Panc1 (cell line): ENCODE measurements at regions not wholly inside any gene's neighbourhood (a gene's known extent, or its start where the extent isn't known, plus 50 kb on each side); places are given as distances from the start of the nearest gene placed in this dataset.

Experiments
- ATAC-seq: fragments of 200-7000 bp; cut with Tn5 transposase; 2 replicates; pipeline ENCODE4 v1.9.1; 2020; ENCODE audit warnings: mild to moderate bottlenecking, moderate library complexity
- BruUV-seq: library from RNA; stranded (reverse); fragments of 400-500 nt; replicated peaks from 2 replicates; lab custom pipeline; 2021; lab: Mats Ljungman, UMichigan
- CTCF ChIA-PET: fragments of 300-600 bp; sonication (Branson Sonifier 250); formaldehyde crosslinking; loops from one replicate; lab custom pipeline; 2022; ENCODE audit warnings: antibody characterized with exemption; lab: Charles Lee
- POLR2A ChIA-PET: fragments of 300-600 bp; sonication (Branson Sonifier 250); formaldehyde crosslinking; loops from one replicate; lab custom pipeline; 2022; ENCODE audit warnings: antibody characterized with exemption; lab: Charles Lee
- DNase-seq: peaks from one replicate; pipeline ENCODE4 v3.0.0-alpha.2; 2010; ENCODE audit warnings: low read depth, low spot score
- H3K27ac ChIP-seq: 2 replicates; pipeline ENCODE4 v1.5.1; 2011; ENCODE audit warnings: mild to moderate bottlenecking, low read length, inconsistent platforms
- H3K27me3 ChIP-seq: fragments of 200-500 bp; sonication (Bioruptor generic); 2 replicates; pipeline ENCODE4 v1.6.0; 2014; ENCODE audit warnings: low read length, inconsistent platforms; ENCODE audit not compliant: control insufficient read depth, insufficient read depth
- H3K36me3 ChIP-seq: fragments of 200-500 bp; sonication (Bioruptor generic); 2 replicates; pipeline ENCODE4 v1.5.1; 2014; ENCODE audit warnings: inconsistent platforms, mild to moderate bottlenecking, low read length, moderate library complexity; ENCODE audit not compliant: control insufficient read depth, insufficient read depth
- H3K4me1 ChIP-seq: 2 replicates; pipeline ENCODE4 v1.5.1; 2011; ENCODE audit warnings: inconsistent platforms, mild to moderate bottlenecking, low read length, moderate library complexity; ENCODE audit not compliant: control insufficient read depth, insufficient read depth
- H3K4me3 ChIP-seq, 2 experiments: 2 replicates each; pipeline ENCODE4 v1.5.1; 2011 to 2012; ENCODE audit warnings: low read depth in 2 of 2, low read length in 2 of 2, mild to moderate bottlenecking in 2 of 2, inconsistent platforms in 1 of 2, moderate library complexity in 1 of 2
- H3K9me3 ChIP-seq: fragments of 200-500 bp; sonication (Bioruptor generic); 2 replicates; pipeline ENCODE4 v1.5.1; 2014; ENCODE audit warnings: low read depth, mild to moderate bottlenecking, inconsistent platforms, low read length, moderate library complexity; ENCODE audit not compliant: control insufficient read depth, insufficient read depth
- POLR2AphosphoS5 ChIP-seq: IDR thresholded peaks from 2 replicates; pipeline ENCODE4 v1.6.1; 2012; ENCODE audit warnings: mild to moderate bottlenecking, low read depth, low read length, moderate library complexity
- REST ChIP-seq, 2 experiments: IDR thresholded peaks; 2 replicates each; pipeline ENCODE4 v1.6.1; 2011 to 2012; ENCODE audit warnings: low read depth in 2 of 2, control low read depth in 1 of 2, low read length in 1 of 2, mild to moderate bottlenecking in 1 of 2, moderate library complexity in 1 of 2; ENCODE audit not compliant: insufficient read depth in 1 of 2
- SIN3A ChIP-seq: IDR thresholded peaks from 2 replicates; pipeline ENCODE4 v1.6.1; 2012; ENCODE audit warnings: low read depth, mild to moderate bottlenecking, low read length, moderate library complexity, borderline replicate concordance; ENCODE audit not compliant: insufficient read depth
- TCF7L2 ChIP-seq: IDR thresholded peaks from 2 replicates; pipeline ENCODE4 v1.6.1; 2011; ENCODE audit warnings: mild to moderate bottlenecking, low read depth, low read length, inconsistent platforms
- in situ Hi-C: cut with HindIII; loops from 2 replicates; pipeline ENCODE4 v1.10.0; 2016; ENCODE audit warnings: low sequenced_read_pairs, low pct_unique_long_range_greater_than_20kb
- intact Hi-C: fragments of 100-400 bp; cut with micrococcal nuclease; formaldehyde crosslinking; loops from one replicate; pipeline ENCODE4 v1.10.0; 2022; ENCODE audit not compliant: unreplicated experiment
- TF ChIP-seq, protein P1 (sequence below): fragments of 450-650 bp; IDR thresholded peaks from 2 replicates; pipeline ENCODE4 v1.5.1; 2017; ENCODE audit warnings: mild to moderate bottlenecking

DNA sequence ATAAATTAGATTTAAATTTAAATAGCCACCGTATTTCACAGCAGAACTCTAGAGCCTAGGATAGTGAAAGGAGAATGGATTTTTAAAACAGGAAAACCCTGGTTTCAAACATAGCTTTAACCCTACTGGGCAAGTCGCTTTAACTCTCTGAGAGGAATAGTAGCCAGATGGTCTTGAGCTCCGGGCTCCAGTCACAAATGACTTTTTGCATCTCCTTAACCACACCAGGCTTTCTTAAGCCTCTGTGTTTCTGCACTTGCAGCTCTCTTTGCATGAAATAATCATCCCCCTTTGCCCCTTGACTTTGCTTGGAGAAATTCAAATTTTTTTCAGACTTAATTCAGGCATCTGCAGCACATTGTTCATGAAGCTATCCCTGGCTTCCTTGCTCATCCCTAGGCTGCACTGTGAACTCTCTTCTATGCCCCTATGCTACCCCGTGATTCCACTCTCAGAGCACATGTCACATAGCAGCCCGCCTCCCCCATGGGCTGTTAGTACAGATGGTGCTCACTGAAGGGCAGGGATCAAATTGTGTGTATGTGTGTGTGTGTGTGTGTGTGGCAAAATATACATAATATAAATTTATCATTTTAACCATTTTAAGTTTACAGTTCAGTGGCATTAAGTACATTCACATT, 68.8 kb upstream of the DAB1 start:
- ATAC-seq, result no peak
- CTCF ChIA-PET, result no interaction called here

GRCh38 chr1:57489358-57490036, 65.6 kb upstream of the DAB1 start:
- Histone ChIP-seq H3K36me3 (no peaks in the 10 kb centered on the region), H3K27me3 (no peaks in the 10 kb centered on the region), H3K9me3 (no peaks in the 10 kb centered on the region), H3K27ac (no peak overlapping the region), H3K4me3 (no peak overlapping the region), H3K4me1 (no peaks in the 10 kb centered on the region)
- ATAC-seq, result no peak
- CTCF ChIA-PET, result no interaction called here
- no peak for DNase-seq
- no TSS peak for BruUV-seq
- POLR2A ChIA-PET, result no interaction called here
- intact Hi-C loops (no loop called here), in situ Hi-C loops (no loop called here)
- TF ChIP-seq SIN3A (no peak), REST (IDR thresholded peaks at IDR 0.05; ENCODE audit: insufficient read depth in 1 of 2, low read depth in 2 of 2, low read length in 1 of 2) (no peak), POLR2AphosphoS5 (no peak), TCF7L2 (no peak)
- TF ChIP-seq, protein P1, sequence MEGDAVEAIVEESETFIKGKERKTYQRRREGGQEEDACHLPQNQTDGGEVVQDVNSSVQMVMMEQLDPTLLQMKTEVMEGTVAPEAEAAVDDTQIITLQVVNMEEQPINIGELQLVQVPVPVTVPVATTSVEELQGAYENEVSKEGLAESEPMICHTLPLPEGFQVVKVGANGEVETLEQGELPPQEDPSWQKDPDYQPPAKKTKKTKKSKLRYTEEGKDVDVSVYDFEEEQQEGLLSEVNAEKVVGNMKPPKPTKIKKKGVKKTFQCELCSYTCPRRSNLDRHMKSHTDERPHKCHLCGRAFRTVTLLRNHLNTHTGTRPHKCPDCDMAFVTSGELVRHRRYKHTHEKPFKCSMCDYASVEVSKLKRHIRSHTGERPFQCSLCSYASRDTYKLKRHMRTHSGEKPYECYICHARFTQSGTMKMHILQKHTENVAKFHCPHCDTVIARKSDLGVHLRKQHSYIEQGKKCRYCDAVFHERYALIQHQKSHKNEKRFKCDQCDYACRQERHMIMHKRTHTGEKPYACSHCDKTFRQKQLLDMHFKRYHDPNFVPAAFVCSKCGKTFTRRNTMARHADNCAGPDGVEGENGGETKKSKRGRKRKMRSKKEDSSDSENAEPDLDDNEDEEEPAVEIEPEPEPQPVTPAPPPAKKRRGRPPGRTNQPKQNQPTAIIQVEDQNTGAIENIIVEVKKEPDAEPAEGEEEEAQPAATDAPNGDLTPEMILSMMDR, result no peak

More for the DNA sequence above, 68.8 kb upstream of the DAB1 start:
- BruUV-seq, result no TSS peak
- H3K27ac ChIP-seq, result no peak overlapping the region
- POLR2A ChIA-PET, result no interaction called here
- H3K27me3 ChIP-seq, result no peaks in the 10 kb centered on the region
- TF ChIP-seq, protein P1, result no peak
- no peak for TF ChIP-seq TCF7L2
- no peak for TF ChIP-seq POLR2AphosphoS5
- TF ChIP-seq REST (IDR thresholded peaks at IDR 0.05; ENCODE audit: insufficient read depth in 1 of 2, low read depth in 2 of 2, low read length in 1 of 2), result no peak
- no peak for TF ChIP-seq SIN3A
- H3K36me3 ChIP-seq, result no peaks in the 10 kb centered on the region
- H3K4me1 ChIP-seq, result no peaks in the 10 kb centered on the region
- intact Hi-C loops (no loop called here), in situ Hi-C loops (no loop called here)
- no peak for DNase-seq
- no peak overlapping the region for H3K4me3 ChIP-seq
- no peaks in the 10 kb centered on the region for H3K9me3 ChIP-seq
